Stimulated activated naive CD8-positive, alpha-beta T cell treated with anti-CD3 and anti-CD28 coated beads, Interleukin-15, amount 100 ng/mL, for 72 hours (primary cell): ENCODE measurements at regions not wholly inside any gene's neighbourhood (a gene's known extent, or its start where the extent isn't known, plus 50 kb on each side); places are given as distances from the start of the nearest gene placed in this dataset.

Experiments used
- ATAC-seq: fragments of 150-1000 bp; cut with Tn5 transposase; 2 replicates; pipeline ENCODE4 v1.10.0; 2021; ENCODE audit warnings: mild to moderate bottlenecking, moderate library complexity
- DNase-seq, 2 donors: peaks; one replicate each; pipeline ENCODE4 v3.0.0; 2021 to 2022
- H3K27ac Mint-ChIP-seq, 2 donors: one replicate each; pipeline ENCODE4 v1.8.0; 2022; ENCODE audit warnings: mild to moderate bottlenecking in 2 of 2, mixed read lengths in 2 of 2, moderate library complexity in 2 of 2
- H3K27me3 Mint-ChIP-seq: one replicate; pipeline ENCODE4 v1.8.0; 2022; ENCODE audit warnings: mixed read lengths
- H3K4me1 Mint-ChIP-seq: one replicate; pipeline ENCODE4 v1.8.0; 2022; ENCODE audit warnings: mild to moderate bottlenecking, mixed read lengths
- H3K4me3 Mint-ChIP-seq, 2 donors: one replicate each; pipeline ENCODE4 v1.8.0; 2022; ENCODE audit warnings: mild to moderate bottlenecking in 2 of 2, mixed read lengths in 2 of 2, moderate library complexity in 1 of 2
- H3K9me3 Mint-ChIP-seq, 2 donors: one replicate each; pipeline ENCODE4 v1.8.0; 2022; ENCODE audit warnings: mixed read lengths in 2 of 2

DNA sequence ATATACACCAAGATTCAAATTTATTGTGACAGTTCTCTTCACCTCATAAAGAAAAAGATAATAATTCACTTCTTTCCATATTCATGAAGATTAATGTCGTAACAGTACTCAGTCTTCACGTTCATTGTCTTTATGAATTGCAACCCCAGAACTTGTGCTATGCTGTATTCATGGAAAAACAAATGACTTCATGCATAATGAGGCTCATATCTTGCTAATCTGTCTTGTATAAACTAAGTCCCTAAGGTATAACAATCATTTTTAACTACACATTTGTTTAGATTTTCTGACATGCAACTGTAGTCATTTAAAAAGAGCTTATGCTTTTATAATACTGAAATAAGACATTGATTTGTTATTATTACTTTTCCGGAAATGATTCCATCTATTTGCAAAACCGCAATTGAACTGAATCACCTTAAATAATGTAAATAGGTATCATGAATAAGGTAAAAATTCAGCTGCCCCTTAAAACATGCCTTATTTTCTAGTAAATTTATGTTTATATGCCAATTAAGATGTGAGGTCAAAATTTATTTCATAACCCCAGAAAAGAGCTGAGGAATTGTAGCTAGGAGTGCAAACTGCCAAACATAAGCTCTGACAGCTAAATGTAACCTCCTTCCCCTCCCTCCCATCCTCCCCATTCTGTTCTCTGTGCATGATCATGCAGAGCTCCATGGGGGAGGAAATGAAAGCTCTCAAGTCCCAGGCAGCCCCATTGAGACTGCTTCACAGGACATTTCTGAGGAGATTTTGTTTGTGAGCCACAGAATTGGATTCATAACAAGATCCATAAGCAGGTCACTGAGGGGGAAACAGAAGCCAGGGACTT, 301.6 kb downstream of the ATP23 start:
- no peaks in the 10 kb centered on the region for H3K4me1 Mint-ChIP-seq
- H3K4me3 Mint-ChIP-seq: no peak overlapping the region
- DNase-seq (no peak), ATAC-seq (no peak)
- peaks cover 7% of the 10 kb centered on the region for H3K27me3 Mint-ChIP-seq
- H3K27ac Mint-ChIP-seq: no peak overlapping the region
- H3K9me3 Mint-ChIP-seq: no peaks in the 10 kb centered on the region

DNA sequence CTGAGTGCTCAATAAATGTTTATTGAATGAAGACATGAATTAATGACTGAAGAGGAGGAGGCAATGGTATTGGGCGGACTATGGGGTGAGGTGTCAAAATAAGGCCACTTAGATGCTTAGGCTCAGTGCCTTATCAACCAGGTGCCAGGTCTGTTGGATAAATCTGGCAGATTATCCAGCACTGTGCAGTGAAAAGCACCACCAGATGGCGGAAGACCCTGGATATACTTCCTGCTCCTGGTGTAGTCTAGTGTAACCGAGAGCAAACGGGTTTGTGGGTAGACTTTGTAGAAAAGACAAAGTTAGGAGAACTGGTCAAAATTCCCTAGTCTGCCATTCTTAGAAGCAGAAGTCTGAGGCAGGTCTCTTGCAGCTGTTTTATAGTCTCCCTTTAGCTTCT, 306.3 kb downstream of the ATP23 start:
- Mint-ChIP-seq H3K27me3 (no peaks in the 10 kb centered on the region), H3K4me1 (no peaks in the 10 kb centered on the region), H3K4me3 (no peak overlapping the region), H3K27ac (no peak overlapping the region), H3K9me3 (no peaks in the 10 kb centered on the region)
- ATAC-seq: no peak
- no peak for DNase-seq

DNA sequence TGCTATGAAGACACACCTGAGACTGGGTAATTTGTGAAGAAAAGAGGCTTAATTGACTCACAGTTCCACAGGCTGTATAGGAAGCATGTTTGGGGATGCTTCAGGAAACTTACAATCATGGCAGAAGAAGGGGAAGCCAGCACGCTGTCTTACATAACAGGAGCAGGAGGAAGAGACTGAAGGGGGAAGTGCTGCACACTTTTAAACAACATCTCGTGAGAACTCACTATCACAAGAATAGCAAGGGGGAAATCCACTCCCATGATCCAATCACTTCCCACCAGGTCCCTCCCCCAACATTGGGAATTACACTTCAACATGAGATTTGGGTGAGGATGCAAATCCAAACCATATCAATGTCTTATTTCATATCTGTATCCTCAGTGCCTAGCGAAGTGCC, 307.2 kb downstream of the ATP23 start:
- Mint-ChIP-seq H3K9me3 (no peaks in the 10 kb centered on the region), H3K27ac (no peak overlapping the region), H3K4me3 (no peak overlapping the region), H3K4me1 (no peaks in the 10 kb centered on the region), H3K27me3 (no peaks in the 10 kb centered on the region)
- ATAC-seq (no peak), DNase-seq (no peak)

DNA sequence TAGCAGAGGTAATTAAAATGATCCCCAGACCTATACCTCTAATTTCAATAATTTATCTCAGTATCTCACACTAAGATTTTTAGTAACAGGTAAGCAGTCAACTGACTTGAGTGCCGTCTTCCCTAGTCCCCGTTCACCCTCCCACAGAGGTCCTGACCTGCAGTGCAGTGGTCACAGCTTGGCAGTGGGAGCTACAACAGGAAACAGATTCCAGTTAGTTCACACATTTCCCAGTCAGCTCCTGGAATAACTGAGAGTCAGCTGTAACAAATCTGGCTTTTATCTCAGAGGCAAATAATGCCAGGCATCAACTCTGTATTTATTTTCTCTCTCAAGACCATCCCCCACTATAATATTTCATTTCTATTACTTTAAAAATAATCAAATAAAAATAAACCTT, 308.2 kb downstream of the ATP23 start:
- H3K4me3 Mint-ChIP-seq: no peak overlapping the region
- H3K4me1 Mint-ChIP-seq: no peaks in the 10 kb centered on the region
- no peaks in the 10 kb centered on the region for H3K9me3 Mint-ChIP-seq
- DNase-seq (no peak), ATAC-seq (no peak)
- no peaks in the 10 kb centered on the region for H3K27me3 Mint-ChIP-seq
- H3K27ac Mint-ChIP-seq: no peak overlapping the region

DNA sequence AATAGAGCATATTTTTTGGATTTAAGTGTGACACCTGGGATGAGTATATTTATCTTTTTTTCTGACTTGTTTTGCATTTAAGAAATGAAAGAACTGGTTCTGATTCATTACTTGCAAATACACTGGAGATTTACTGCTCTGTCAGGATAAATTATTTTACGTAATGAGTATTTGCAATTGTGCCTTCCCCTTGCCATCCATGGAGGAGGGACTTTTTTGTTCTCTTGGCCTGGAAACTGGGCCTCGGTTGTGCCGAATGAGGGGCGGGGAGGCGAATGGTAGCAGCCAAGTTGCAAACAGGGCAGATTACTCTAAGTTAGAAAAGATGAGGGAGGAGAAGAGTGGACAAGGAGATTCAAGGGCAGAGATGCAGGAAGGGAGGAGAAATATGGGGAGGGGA, 308.7 kb downstream of the ATP23 start:
- H3K27ac Mint-ChIP-seq: no peak overlapping the region
- ATAC-seq: no peak

DNA sequence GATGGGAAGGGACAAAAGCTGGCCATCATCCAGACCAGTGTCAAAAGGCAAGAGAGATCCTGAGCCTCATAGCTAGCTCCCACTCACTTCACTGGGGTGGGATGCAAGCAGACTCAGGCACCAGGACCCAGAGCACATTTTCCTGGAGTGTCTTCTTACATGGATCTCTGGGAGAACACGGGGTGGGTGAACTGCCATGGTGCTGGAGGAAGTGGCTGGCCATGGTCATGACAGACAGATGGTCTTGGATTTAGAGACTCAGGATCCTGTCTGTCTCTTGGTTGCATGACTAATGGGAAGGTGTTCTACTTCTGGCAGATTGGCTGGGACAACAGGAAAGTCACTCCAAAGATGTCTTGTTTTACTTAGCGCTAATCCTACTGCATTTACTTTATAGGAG, 311.5 kb downstream of the ATP23 start:
- H3K9me3 Mint-ChIP-seq: no peaks in the 10 kb centered on the region
- DNase-seq: no peak
- no peak overlapping the region for H3K27ac Mint-ChIP-seq
- ATAC-seq: no peak
- H3K27me3 Mint-ChIP-seq: no peaks in the 10 kb centered on the region
- H3K4me1 Mint-ChIP-seq: no peaks in the 10 kb centered on the region
- no peak overlapping the region for H3K4me3 Mint-ChIP-seq

More for the DNA sequence above, 308.7 kb downstream of the ATP23 start:
- no peak overlapping the region for H3K4me3 Mint-ChIP-seq
- no peaks in the 10 kb centered on the region for H3K4me1 Mint-ChIP-seq
- no peak for DNase-seq
- H3K9me3 Mint-ChIP-seq: no peaks in the 10 kb centered on the region
- no peaks in the 10 kb centered on the region for H3K27me3 Mint-ChIP-seq

DNA sequence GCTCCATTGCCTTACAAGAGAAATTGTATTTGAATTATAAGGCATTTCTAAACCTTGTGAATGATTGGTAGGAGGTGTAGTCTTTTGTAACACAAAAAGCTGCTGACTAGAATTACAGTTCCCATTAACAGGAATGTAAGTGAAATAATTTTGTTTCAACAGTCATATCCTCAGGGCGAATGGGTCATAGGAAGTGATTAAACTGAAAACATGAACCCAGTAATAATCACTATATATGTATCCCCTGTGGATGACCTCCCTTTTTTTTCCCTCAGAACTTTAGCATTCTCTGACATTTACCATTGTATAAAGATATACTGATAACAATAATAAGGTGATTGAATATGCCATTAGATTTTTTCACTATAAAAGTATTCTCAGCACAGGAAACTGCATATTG, 312.3 kb downstream of the ATP23 start:
- no peak for DNase-seq
- no peak for ATAC-seq
- no peaks in the 10 kb centered on the region for H3K9me3 Mint-ChIP-seq
- no peaks in the 10 kb centered on the region for H3K4me1 Mint-ChIP-seq
- no peak overlapping the region for H3K27ac Mint-ChIP-seq
- no peak overlapping the region for H3K4me3 Mint-ChIP-seq
- no peaks in the 10 kb centered on the region for H3K27me3 Mint-ChIP-seq

DNA sequence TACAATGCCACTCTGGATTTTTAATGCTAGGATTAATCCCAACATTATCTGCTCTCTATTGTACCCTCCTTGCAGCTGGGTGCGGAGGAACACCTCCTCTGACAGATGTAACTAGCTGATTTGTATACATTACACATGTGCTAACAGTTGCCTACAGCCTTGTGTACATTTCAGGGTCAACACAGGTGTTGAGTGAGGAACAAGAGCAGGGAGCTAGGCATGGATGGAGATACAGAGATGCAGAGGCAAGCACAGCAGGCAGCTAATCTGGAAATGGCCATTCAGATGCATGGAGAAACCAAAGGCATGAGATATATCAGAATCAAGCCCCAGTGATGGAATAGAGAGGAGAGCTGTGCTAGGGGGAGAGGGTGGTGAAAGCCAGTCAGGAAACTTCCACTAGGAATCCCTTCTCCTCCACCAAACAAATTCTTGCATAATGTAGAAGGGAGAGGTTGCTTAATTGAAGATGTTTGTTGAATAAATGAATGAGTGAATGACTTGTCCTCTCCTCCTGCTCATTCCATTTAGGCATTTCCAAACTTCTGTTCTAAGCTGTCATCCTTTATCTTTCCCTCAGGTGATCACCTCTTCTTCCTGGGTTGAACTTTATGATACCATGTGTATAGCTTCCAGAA, 313.2 kb downstream of the ATP23 start:
- Mint-ChIP-seq H3K4me1 (no peaks in the 10 kb centered on the region), H3K27me3 (no peaks in the 10 kb centered on the region), H3K4me3 (no peak overlapping the region), H3K27ac (no peak overlapping the region), H3K9me3 (no peaks in the 10 kb centered on the region)
- DNase-seq (no peak), ATAC-seq (no peak)

DNA sequence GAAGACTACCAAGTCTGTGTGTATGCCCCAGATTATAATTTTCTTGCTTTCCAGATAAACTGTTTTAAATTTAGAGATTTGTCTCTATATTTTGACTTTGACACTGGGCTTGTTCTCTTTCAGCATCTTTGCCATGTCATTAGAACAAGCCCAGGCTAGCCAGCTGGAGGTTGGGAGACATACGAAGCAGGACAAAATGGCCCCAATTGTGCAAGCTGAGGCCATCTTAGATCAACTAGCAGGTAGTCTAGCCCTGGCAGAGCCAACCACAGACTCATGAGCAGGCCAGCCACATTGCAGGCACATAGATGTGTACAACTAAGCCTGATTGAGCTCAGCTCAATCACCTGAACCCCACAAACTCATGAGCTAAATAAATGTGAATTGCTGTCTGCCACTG, 321.4 kb downstream of the ATP23 start:
- Mint-ChIP-seq H3K27me3 (no peaks in the 10 kb centered on the region), H3K27ac (no peak overlapping the region), H3K4me1 (no peaks in the 10 kb centered on the region), H3K9me3 (peaks cover 5 to 12% of the 10 kb centered on the region in 2 donors), H3K4me3 (no peak overlapping the region)
- no peak for DNase-seq
- no peak for ATAC-seq

DNA sequence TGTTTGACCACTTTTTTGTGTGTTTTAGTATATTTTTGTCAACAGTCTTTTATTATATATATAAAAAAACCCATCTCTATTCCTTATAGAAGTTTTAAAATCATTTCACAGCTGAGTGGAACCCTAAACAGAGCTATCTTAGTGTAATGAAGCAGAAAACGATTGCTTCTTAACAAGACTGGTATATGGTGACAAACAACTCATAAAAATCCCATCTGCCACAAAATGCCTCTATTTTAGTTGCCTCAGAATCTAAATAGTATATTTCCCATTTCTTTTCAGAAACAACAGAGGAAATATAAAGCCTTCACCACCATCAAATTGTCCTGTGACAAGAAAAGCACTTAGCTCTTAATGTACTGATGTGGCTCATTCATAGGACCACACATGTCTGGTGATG, 322.4 kb downstream of the ATP23 start:
- Mint-ChIP-seq H3K27me3 (no peaks in the 10 kb centered on the region), H3K27ac (no peak overlapping the region), H3K4me3 (no peak overlapping the region), H3K9me3 (peaks cover 5 to 12% of the 10 kb centered on the region in 2 donors), H3K4me1 (no peaks in the 10 kb centered on the region)
- no peak for ATAC-seq
- no peak for DNase-seq

DNA sequence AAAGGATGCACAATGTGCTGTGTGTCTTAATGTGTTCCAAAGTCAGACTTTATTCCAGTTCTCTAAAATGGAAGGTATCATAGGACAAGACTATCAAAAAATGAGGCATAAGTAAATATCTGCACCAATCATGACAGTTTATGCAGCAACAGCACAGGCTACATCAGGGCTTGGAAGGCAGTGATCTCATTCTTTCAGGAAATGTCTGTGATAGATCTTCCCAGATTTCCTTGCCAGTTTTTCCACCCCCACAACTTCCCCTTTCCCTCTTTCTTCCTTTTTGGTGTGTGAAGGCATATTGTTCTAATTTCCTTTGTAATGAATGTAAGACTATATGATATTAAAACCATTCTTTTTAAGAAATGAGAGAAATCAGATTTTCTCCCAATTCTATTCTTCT, 326.7 kb downstream of the ATP23 start:
- Mint-ChIP-seq H3K27me3 (no peaks in the 10 kb centered on the region), H3K9me3 (peaks cover 11 to 12% of the 10 kb centered on the region in 2 donors), H3K4me3 (no peak overlapping the region), H3K4me1 (no peaks in the 10 kb centered on the region), H3K27ac (no peak overlapping the region)
- DNase-seq: no peak
- no peak for ATAC-seq

DNA sequence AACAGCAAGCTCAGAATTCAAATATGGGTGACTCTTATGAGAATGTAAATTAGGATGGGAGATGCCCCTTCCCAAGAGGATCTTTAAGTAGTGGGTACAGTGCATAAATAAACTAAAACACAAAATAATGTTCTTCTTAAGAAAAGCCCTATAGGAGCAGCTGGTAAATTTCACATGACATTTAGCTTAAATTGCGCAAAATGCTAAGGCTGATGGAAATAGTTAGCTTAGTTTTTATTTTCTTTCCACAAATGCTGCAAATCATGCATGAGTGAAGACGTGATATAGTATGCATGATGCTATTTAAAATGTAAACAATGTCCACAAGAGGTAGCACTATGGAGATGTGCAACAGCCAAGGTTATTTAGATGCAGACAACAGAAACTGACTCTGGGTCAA, 328.1 kb downstream of the ATP23 start:
- ATAC-seq: no peak
- DNase-seq: no peak
- Mint-ChIP-seq H3K4me3 (no peak overlapping the region), H3K27ac (no peak overlapping the region), H3K4me1 (no peaks in the 10 kb centered on the region), H3K9me3 (peaks cover 11 to 12% of the 10 kb centered on the region in 2 donors), H3K27me3 (no peaks in the 10 kb centered on the region)

DNA sequence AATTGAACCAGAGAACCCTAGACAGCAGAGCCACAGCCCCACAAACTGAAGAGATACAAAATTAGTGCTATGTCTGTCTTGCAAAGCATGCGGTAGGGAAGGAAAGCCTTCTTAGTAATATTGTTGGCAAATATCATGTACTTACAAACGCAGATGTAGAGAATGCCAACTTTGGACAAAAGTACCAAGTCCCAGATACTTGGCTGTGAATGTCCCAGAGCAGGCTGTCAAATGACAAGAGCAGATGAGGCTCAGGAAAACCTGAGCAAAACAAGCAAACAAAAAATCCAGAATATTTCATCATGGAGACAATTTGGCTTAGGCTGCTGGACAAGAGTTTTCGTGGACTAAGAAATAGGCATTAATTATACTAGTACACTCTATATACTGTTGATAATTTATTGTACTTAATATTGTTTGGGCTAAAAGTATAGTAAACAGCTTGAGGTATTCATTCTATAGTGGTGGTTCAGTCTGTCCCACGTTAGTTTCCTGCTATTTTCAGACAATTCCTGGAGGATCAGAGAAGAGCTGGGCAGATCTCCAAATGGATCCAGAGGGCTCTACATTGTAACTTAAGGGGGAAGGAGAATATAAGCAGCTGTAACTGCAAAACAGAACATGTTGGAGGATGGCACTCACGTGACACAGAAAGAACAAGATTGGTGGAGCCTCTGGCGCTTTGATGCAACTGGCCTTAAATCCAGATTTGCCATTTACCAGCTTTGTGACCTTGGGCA, 329.8 kb downstream of the ATP23 start:
- Mint-ChIP-seq H3K9me3 (peaks cover 13 to 15% of the 10 kb centered on the region in 2 donors), H3K4me1 (no peaks in the 10 kb centered on the region), H3K27ac (no peak overlapping the region), H3K4me3 (no peak overlapping the region), H3K27me3 (no peaks in the 10 kb centered on the region)
- no peak for ATAC-seq
- DNase-seq: no peak

DNA sequence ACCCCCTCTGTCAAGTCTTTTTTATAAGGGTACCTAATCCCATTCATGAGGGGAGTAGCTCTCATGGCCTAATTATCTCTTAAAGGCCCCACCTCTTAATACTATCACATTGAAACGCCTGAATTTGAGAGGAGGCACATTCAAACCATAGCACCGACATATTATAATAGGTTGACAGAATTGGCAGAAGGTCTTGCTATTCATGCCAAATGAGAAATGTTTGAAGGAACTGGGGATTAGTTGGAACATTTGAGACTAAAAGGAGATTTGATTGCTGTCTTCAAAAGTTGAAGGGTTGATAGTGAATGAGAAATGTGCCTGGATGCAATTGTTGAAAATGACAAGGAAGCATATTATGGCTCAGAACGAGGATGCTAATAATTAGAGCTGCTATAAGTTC, 331.1 kb downstream of the ATP23 start:
- Mint-ChIP-seq H3K27me3 (no peaks in the 10 kb centered on the region), H3K4me1 (no peaks in the 10 kb centered on the region), H3K4me3 (no peak overlapping the region), H3K9me3 (peaks cover 21 to 25% of the 10 kb centered on the region in 2 donors), H3K27ac (no peak overlapping the region)
- DNase-seq (no peak), ATAC-seq (no peak)

DNA sequence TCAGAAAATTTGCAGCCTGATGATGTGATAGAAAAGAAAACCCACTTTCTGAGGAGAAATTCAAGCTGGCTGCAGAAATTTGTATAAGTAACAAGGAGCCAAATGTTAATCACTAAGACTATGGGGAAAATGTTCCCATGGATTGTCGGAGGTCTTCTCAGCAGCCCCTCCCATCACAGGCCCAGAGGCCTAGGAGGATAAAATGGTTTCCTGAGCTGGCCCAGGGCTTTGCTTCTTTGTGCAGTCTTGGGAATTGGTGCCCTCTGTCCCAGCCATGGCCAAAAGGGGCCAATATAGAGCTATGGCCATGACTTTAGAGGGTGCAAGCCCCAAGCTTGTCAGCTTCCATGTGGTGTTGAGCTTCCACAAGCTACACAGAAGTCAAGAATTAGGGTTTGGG, 335.9 kb downstream of the ATP23 start:
- no peak overlapping the region for H3K27ac Mint-ChIP-seq
- DNase-seq: no peak
- no peak for ATAC-seq
- H3K4me1 Mint-ChIP-seq: no peaks in the 10 kb centered on the region
- no peaks in the 10 kb centered on the region for H3K27me3 Mint-ChIP-seq
- no peak overlapping the region for H3K4me3 Mint-ChIP-seq
- H3K9me3 Mint-ChIP-seq: peaks cover 29 to 34% of the 10 kb centered on the region in 2 donors

DNA sequence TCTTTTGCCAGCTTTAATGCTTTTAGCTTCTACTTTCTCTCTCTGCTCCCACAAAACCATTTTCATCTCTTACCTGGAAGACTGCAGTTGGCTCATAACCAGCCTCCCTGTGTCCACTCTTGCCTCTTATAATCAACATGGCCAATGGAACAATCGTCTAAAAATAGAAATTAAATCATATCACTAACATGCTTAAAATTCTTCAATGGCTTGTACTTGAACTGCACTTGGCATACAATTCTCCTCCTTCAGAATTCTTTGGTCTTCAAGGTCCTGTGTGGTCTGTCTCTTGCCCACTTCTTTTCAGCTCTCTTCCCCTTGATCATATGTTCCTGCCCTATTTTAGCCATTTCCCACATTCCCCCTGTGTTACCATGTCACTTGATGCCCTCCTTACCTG, 342.2 kb downstream of the ATP23 start:
- H3K27me3 Mint-ChIP-seq: peaks cover under 1% of the 10 kb centered on the region
- H3K9me3 Mint-ChIP-seq: peaks cover 3 to 16% of the 10 kb centered on the region in 2 donors
- ATAC-seq (no peak), DNase-seq (no peak)
- H3K27ac Mint-ChIP-seq: no peak overlapping the region
- H3K4me3 Mint-ChIP-seq: no peak overlapping the region
- H3K4me1 Mint-ChIP-seq: no peaks in the 10 kb centered on the region
